GM13976 (cell line): ENCODE measurements at regions not wholly inside any gene's neighbourhood (a gene's known extent, or its start where the extent isn't known, plus 50 kb on each side); places are given as distances from the start of the nearest gene placed in this dataset.
"Not testable (repeated sequence)": the region's sequence is repeated elsewhere in the genome, so short reads cannot be mapped to it uniquely, and the experiment has no call there.

Experiments
- DNase-seq: peaks from one replicate; pipeline ENCODE4 v3.0.0; 2012; ENCODE audit warnings: low spot score
- in situ Hi-C: fragments of 300-500 bp; cut with MboI; formaldehyde crosslinking; loops from one replicate; pipeline ENCODE4 v1.12.0; 2022; ENCODE audit warnings: low sequenced_read_pairs, mixed read lengths, inconsistent platforms; ENCODE audit not compliant: unreplicated experiment
- TF ChIP-seq, protein P1 (sequence below): IDR thresholded peaks from 2 replicates; pipeline ENCODE4 v1.5.1; 2012; ENCODE audit warnings: borderline replicate concordance, mild to moderate bottlenecking; ENCODE audit not compliant: insufficient read depth; ENCODE audit errors: extremely low read depth, missing control alignments, control extremely low read depth

GRCh38 chr18:37846996-37847395, 281.4 kb upstream of the CELF4 start:
- TF ChIP-seq, protein P1, sequence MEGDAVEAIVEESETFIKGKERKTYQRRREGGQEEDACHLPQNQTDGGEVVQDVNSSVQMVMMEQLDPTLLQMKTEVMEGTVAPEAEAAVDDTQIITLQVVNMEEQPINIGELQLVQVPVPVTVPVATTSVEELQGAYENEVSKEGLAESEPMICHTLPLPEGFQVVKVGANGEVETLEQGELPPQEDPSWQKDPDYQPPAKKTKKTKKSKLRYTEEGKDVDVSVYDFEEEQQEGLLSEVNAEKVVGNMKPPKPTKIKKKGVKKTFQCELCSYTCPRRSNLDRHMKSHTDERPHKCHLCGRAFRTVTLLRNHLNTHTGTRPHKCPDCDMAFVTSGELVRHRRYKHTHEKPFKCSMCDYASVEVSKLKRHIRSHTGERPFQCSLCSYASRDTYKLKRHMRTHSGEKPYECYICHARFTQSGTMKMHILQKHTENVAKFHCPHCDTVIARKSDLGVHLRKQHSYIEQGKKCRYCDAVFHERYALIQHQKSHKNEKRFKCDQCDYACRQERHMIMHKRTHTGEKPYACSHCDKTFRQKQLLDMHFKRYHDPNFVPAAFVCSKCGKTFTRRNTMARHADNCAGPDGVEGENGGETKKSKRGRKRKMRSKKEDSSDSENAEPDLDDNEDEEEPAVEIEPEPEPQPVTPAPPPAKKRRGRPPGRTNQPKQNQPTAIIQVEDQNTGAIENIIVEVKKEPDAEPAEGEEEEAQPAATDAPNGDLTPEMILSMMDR = no peak
- no peak for DNase-seq
- in situ Hi-C loops = no loop called here

DNA sequence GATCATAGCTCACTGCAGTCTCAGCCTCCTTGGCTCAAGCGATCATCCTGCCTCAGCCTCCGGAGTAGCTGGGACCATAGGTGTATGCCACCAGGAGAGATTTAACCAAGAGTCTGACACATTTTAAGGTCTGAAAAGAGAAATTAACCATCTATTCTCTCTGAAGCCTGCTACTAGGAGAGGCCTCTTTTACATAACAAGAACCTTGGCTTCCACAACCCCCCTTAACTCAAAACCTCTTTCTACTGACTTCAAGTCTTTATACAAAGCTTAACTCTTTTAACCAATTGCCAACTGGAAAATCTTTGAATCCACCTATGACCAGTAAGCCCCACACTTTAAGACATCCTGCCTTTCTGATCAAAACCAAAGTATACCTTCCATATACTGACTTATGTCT, 279.9 kb upstream of the CELF4 start:
- TF ChIP-seq, protein P1 = no peak
- no peak for DNase-seq
- in situ Hi-C loops = no loop called here

DNA sequence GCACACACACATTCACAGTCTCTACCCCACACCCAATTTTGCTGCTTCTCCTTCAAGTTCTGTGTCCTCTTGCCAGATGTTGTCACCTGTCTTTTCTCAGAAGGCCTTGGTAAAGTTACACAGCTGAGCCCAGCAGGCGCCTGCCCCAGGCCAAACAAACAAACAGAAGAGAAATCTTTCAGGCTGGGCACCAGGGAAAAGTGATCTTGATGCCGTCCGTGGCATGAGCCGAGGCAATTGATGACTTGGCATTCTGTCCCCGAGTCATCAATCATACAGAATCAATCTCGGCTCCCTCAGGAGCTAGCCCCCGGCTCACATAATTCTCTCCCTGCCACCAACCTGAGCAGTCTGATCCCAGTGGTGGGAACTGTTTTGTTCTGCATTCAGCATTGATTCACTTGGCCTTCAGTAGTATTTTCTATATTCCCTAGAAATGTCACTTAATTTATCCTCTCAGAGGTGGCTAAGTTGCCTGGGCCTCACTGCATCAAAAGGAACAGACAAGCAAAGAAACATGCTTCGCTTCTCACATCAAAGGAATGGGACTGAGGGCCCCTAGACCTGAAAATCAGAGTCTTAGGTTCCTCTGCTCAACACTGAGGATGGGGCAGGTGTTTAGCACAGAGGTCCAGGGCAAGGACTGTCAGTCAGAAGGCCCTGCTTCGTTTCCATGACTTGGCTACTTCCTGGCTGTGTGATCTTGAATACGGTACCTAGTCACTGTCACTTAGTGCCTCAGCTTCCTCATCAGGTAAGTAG, 278.8 kb upstream of the CELF4 start:
- in situ Hi-C loops = no loop called here
- no peak for DNase-seq
- TF ChIP-seq, protein P1 = no peak

DNA sequence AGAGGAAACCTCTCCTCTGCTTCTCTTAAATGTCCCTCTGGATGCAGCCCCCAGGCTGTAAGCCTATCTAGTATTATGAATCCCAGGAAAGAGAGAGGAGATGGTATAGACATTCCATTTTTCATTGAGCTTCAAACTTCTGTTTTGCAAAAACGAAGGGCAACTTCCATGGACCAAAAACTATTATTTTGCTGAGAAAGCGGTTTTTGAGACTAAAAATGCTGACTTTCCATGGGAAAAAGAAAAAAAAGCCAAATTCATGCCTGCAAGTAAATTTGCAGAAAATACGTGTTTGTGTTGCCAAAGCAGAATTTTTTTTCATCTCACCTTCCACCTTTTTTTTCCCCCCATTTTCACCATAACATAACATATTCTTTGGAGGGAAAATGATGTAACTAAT, 272.5 kb upstream of the CELF4 start:
- no peak for DNase-seq
- TF ChIP-seq, protein P1 = no peak
- in situ Hi-C loops = no loop called here

DNA sequence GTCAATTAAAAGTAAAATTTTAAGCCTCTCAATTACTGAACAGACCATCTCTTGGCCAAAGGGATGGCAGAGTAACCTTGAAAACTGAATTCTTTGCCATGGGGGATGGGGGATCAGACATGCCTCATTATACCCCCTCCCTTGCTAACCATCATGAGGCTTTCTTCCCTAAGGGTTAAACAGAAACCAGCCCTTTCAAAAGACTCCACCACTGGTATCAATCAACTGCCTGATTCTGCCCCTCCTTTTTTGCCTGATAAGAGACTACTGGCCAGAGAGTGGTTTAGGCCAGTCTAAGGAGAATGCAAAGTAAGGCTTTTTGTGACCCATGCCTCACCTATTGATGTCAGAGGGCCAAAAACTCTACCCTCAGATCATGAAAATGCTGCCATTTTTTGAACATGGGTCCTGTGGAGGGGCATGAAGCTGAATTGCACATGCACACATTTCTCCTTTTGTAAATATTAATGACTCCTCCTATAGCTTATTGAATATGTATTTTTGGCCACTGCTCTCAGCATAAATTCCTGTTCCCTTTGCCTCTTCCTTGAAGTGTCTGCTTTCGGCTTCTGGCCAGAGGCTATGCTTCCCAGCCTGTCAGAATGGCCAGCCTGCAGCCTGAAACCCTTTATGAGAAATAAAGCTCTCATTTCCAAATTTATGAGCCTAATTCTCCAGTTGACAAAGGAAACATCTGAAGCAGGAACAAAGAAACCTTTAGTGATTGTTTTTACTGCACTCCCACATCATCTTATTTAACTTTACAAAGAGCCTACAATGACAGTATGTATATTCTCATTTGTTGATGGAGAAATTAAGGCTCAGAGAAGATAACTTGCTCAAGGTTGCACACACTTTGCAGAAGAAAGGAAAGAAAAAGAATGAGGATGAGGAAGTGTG, 270.7 kb upstream of the CELF4 start:
- DNase-seq = no peak
- in situ Hi-C loops = no loop called here
- TF ChIP-seq, protein P1 = no peak

DNA sequence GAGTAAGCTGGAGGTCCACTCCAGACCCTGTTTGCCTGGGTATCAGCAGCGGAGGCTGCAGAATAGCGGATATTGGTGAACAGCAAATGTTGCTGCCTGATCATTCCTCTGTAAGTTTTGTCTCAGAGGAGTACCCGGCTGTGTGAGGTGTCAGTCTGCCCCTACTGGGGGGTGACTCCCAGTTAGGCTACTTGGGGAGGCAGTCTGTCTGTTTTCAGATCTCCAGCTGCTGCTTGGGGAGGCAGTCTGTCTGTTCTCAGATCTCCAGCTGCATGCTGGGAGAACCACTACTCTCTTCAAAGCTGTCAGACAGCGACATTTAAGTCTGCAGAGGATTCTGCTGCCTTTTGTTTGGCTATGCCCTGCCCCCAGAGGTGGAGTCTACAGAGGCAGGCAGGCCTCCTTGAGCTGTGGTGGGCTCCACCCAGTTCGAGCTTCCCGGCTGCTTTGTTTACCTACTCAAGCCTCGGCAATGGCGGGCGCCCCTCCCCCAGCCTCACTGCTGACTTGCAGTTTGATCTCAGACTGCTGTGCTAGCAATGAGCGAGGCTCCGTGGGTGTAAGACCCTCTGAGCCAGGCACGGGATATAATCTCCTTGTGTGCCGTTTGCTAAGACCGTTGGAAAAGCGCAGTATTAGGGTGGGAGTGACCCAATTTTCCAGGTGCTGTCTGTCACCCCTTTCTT, 266.6 kb upstream of the CELF4 start:
- DNase-seq, in situ Hi-C loops: not testable (repeated sequence)
